ENCODE measurements at regions not wholly inside any gene's neighbourhood (a gene's known extent, or its start where the extent isn't known, plus 50 kb on each side); places are given as distances from the start of the nearest gene placed in this dataset.

GRCh38 chr6:134731615-134732014, 218.3 kb downstream of the ALDH8A1 start:
- 84 to 90% methylated on average over 1 of the region's 1 CpG for WGBS, 2 donors
- no peaks in the 10 kb centered on the region for H3K36me3 ChIP-seq (ENCODE audit: low read depth, missing control alignments)
- H3K27me3 ChIP-seq: no peaks in the 10 kb centered on the region
- H3K4me3 ChIP-seq: no peak overlapping the region
- no peak overlapping the region for H3K27ac ChIP-seq
- DNase-seq: no peak
- no peak for TF ChIP-seq CTCF (IDR thresholded peaks at IDR 0.05)
- TF ChIP-seq POLR2A (IDR thresholded peaks at IDR 0.05): no peak
- H3K9me3 ChIP-seq: no peaks in the 10 kb centered on the region
- intact Hi-C loops (cut with DNase I; ENCODE audit: low total_unique reads): no loop called here
- H3K4me1 ChIP-seq: peaks cover 3% of the 10 kb centered on the region

- WGBS, 2 donors: 84% methylated on average over 8 of the region's 8 CpGs; no CpG with 5 or more reads in 1 of the 2 donors
- H3K27me3 ChIP-seq: no peaks in the 10 kb centered on the region
Observed at GRCh38 chr6:134730013-134730412, 219.9 kb downstream of the ALDH8A1 start.

GRCh38 chr6:134729561-134729960, 220.3 kb downstream of the ALDH8A1 start:
- Histone ChIP-seq H3K27ac (no peak overlapping the region), H3K4me1 (peaks cover 7% of the 10 kb centered on the region), H3K9me3 (no peaks in the 10 kb centered on the region), H3K4me3 (no peak overlapping the region), H3K36me3 (ENCODE audit: low read depth, missing control alignments) (no peaks in the 10 kb centered on the region), H3K27me3 (no peaks in the 10 kb centered on the region)
- no peak for TF ChIP-seq POLR2A (IDR thresholded peaks at IDR 0.05)
- TF ChIP-seq CTCF (IDR thresholded peaks at IDR 0.05): no peak
- intact Hi-C loops (cut with DNase I; ENCODE audit: low total_unique reads): no loop called here
- 61 to 69% methylated on average over 4 of the region's 4 CpGs for WGBS, 2 donors
- no peak for DNase-seq

More at GRCh38 chr6:134730013-134730412, 219.9 kb downstream of the ALDH8A1 start:
- Histone ChIP-seq H3K4me1 (peaks cover 5% of the 10 kb centered on the region), H3K36me3 (ENCODE audit: low read depth, missing control alignments) (no peaks in the 10 kb centered on the region), H3K27ac (no peak overlapping the region), H3K4me3 (no peak overlapping the region), H3K9me3 (no peaks in the 10 kb centered on the region)
- intact Hi-C loops (cut with DNase I; ENCODE audit: low total_unique reads): no loop called here
- TF ChIP-seq CTCF (IDR thresholded peaks at IDR 0.05) (no peak), POLR2A (IDR thresholded peaks at IDR 0.05) (no peak)
- DNase-seq: no peak

GRCh38 chr6:134727081-134727480, 222.8 kb downstream of the ALDH8A1 start:
- peaks cover 29% of the 10 kb centered on the region for H3K4me1 ChIP-seq
- no peak for DNase-seq
- TF ChIP-seq POLR2A (IDR thresholded peaks at IDR 0.05) (no peak), CTCF (IDR thresholded peaks at IDR 0.05) (no peak)
- intact Hi-C loops (cut with DNase I; ENCODE audit: low total_unique reads): no loop called here
- H3K27me3 ChIP-seq: no peaks in the 10 kb centered on the region
- H3K9me3 ChIP-seq: no peaks in the 10 kb centered on the region
- no peaks in the 10 kb centered on the region for H3K36me3 ChIP-seq (ENCODE audit: low read depth, missing control alignments)
- H3K4me3 ChIP-seq: no peak overlapping the region
- WGBS, 2 donors: 92 to 93% methylated on average over 2 of the region's 2 CpGs
- no peak overlapping the region for H3K27ac ChIP-seq

GRCh38 chr6:134725590-134725989, 224.3 kb downstream of the ALDH8A1 start:
- no peak for DNase-seq
- peaks cover 33% of the 10 kb centered on the region for H3K4me1 ChIP-seq
- intact Hi-C loops (cut with DNase I; ENCODE audit: low total_unique reads): no loop called here
- no peak overlapping the region for H3K4me3 ChIP-seq
- no peak overlapping the region for H3K27ac ChIP-seq
- 83 to 88% methylated on average over 1 of the region's 1 CpG for WGBS, 2 donors
- no peaks in the 10 kb centered on the region for H3K9me3 ChIP-seq
- no peaks in the 10 kb centered on the region for H3K36me3 ChIP-seq (ENCODE audit: low read depth, missing control alignments)
- TF ChIP-seq POLR2A (IDR thresholded peaks at IDR 0.05) (no peak), CTCF (IDR thresholded peaks at IDR 0.05) (no peak)
- H3K27me3 ChIP-seq: no peaks in the 10 kb centered on the region
